ENCODE measurements at regions not wholly inside any gene's neighbourhood (a gene's known extent, or its start where the extent isn't known, plus 50 kb on each side); places are given as distances from the start of the nearest gene placed in this dataset.

- TF ChIP-seq CTCF (IDR thresholded peaks at IDR 0.05; ENCODE audit: insufficient read depth, low read length) (no peak), POLR2AphosphoS5 (IDR thresholded peaks at IDR 0.05; ENCODE audit: low read depth) (no peak)
These were observed 103.0 kb upstream of the FOXQ1 start for GRCh38 chr6:1208876-1209275.

Data from HL-60 (cell line).